Left ventricle myocardium inferior (tissue), 1 donor: ENCODE measurements at regions not wholly inside any gene's neighbourhood (a gene's known extent, or its start where the extent isn't known, plus 50 kb on each side); places are given as distances from the start of the nearest gene placed in this dataset.

ENCODE experiments used
- DNase-seq: peaks from one replicate; pipeline ENCODE4 v3.0.0-alpha.2; 2020
- H3K27ac ChIP-seq: fragments of 200-600 bp; replicated peaks from 2 replicates; pipeline ENCODE4 v1.8.0; 2021
- H3K27me3 ChIP-seq: fragments of 200-600 bp; 2 replicates; pipeline ENCODE4 v1.8.0; 2021; ENCODE audit warnings: low read depth
- H3K36me3 ChIP-seq: fragments of 200-600 bp; 2 replicates; pipeline ENCODE4 v1.8.0; 2021
- H3K4me1 ChIP-seq: fragments of 200-600 bp; 2 replicates; pipeline ENCODE4 v1.8.0; 2021
- H3K4me3 ChIP-seq: fragments of 200-600 bp; 2 replicates; pipeline ENCODE4 v1.8.0; 2021; ENCODE audit warnings: mild to moderate bottlenecking, moderate library complexity
- H3K9me3 ChIP-seq: fragments of 200-600 bp; replicated peaks from 2 replicates; pipeline ENCODE4 v1.8.0; 2021
- intact Hi-C: fragments of 100-400 bp; cut with micrococcal nuclease; formaldehyde crosslinking; loops from one replicate; pipeline ENCODE4 v1.11.0; 2022
- TF ChIP-seq, protein P1 (sequence below): fragments of 200-600 bp; IDR thresholded peaks from 2 replicates; pipeline ENCODE4 v1.8.0; 2021; ENCODE audit warnings: antibody characterized with exemption, mild to moderate bottlenecking, borderline replicate concordance
- donor health status: DM: no; HTN: yes; CAD: no; lungs with severe emphysema.

DNA sequence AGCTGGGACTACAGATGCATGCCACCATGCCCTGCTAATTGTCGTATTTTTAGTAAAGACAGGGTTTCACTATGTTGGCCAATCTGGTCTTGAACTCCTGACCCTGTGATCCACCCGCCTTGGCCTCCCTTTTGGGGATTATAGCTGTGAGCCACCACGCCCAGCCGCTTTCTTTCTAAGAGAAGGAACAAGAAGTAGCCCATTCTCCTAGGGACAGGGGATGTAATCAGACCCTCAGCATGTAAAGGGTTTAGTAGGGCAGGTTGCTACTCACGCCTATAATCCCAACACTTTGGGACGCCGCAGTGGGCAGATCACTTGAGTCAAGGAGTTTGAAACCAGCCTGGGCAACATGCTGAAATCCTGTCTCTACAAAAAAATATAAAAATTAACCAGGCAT is 189.7 kb downstream of the TOMM20 start:
- Histone ChIP-seq H3K4me3 (no peak overlapping the region), H3K36me3 (no peaks in the 10 kb centered on the region), H3K27ac (no peak overlapping the region), H3K27me3 (no peaks in the 10 kb centered on the region), H3K9me3 (no peaks in the 10 kb centered on the region), H3K4me1 (peaks cover 1% of the 10 kb centered on the region)
- intact Hi-C loops = no loop called here
- TF ChIP-seq, protein P1, sequence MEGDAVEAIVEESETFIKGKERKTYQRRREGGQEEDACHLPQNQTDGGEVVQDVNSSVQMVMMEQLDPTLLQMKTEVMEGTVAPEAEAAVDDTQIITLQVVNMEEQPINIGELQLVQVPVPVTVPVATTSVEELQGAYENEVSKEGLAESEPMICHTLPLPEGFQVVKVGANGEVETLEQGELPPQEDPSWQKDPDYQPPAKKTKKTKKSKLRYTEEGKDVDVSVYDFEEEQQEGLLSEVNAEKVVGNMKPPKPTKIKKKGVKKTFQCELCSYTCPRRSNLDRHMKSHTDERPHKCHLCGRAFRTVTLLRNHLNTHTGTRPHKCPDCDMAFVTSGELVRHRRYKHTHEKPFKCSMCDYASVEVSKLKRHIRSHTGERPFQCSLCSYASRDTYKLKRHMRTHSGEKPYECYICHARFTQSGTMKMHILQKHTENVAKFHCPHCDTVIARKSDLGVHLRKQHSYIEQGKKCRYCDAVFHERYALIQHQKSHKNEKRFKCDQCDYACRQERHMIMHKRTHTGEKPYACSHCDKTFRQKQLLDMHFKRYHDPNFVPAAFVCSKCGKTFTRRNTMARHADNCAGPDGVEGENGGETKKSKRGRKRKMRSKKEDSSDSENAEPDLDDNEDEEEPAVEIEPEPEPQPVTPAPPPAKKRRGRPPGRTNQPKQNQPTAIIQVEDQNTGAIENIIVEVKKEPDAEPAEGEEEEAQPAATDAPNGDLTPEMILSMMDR = no peak
- DNase-seq = no peak

DNA sequence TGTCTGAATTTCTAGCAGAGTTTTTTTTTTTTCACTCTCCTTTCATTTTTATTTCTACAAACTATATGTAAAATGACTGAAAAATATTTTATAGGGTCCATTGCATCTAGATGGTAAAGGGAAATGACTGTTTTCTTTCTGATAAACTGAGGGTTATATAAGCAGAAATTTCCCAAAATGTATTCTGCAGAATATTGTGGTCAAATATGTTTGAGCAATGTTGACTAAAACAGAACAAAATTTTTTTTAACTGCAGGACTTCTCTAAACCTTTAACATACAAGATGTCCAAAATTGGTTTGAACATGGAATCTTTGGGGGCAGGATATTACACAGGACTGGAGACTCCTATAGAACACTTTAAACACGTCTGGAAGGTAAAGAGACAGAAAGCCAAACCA is 190.5 kb downstream of the TOMM20 start:
- H3K36me3 ChIP-seq = no peaks in the 10 kb centered on the region
- no peak overlapping the region for H3K4me3 ChIP-seq
- DNase-seq = no peak
- no peaks in the 10 kb centered on the region for H3K27me3 ChIP-seq
- TF ChIP-seq, protein P1 = no peak
- intact Hi-C loops = no loop called here
- H3K9me3 ChIP-seq = no peaks in the 10 kb centered on the region
- H3K4me1 ChIP-seq = peaks cover 9% of the 10 kb centered on the region
- no peak overlapping the region for H3K27ac ChIP-seq

DNA sequence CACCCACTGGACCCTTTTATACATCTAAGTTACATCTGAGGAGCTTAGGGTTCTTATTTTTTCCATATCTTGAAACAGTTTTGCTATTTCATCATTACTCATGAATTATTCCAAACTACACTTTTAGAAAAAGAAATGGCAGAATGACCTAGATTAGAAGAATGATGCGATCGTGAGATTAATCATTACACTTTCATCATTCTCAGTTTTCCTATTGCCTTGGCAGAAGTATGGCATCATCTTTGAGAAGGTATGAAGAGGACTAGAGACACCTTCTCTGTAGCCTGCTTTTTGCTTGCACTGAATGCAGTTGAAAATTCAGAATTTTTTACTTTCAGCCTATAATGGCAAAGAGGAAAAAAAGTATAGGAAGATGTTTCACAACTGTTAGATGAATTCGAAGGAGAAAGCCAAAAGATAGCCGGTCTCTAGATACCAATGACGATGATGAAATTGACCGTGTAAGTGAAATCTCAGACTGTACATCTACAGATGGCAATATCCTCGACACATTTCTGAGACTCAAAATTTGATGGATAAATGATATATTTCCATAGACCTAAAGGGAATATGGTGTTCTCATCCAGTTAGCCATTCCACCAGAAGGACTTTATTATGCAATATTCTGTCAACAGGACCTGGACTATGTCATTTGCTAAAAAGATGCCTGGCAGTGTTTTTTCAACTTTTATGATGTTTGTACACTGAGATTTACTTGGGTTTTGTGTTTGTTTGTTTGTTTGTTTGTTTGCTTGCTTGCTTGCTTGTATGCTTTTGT is 191.8 kb downstream of the TOMM20 start:
- Histone ChIP-seq H3K36me3 (no peaks in the 10 kb centered on the region), H3K9me3 (no peaks in the 10 kb centered on the region), H3K27me3 (no peaks in the 10 kb centered on the region), H3K27ac (no peak overlapping the region), H3K4me1 (peaks cover 16% of the 10 kb centered on the region), H3K4me3 (no peak overlapping the region)
- TF ChIP-seq, protein P1 = no peak
- intact Hi-C loops = no loop called here
- no peak for DNase-seq

DNA sequence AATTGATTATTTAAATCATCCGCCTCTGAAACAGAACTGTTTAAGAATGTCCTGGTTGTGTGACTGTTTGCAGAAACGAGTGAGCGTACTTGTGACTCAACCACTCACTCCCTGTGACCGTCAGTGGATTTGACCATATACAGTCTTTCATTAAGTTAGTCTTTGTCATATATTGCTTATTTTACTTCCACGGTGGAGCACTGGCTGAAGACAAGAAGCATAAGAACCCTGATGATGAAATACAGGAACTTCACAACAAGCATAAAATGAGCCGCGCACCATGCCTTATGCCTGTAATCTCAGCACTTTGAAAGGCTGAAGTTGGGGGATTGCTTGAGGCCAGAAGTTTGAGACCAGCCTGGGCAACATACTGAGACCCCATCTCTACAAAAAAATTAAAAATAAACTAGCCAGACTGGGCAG is 194.0 kb downstream of the TOMM20 start:
- H3K36me3 ChIP-seq = no peaks in the 10 kb centered on the region
- no peak for DNase-seq
- TF ChIP-seq, protein P1 = no peak
- intact Hi-C loops = no loop called here
- H3K27ac ChIP-seq = no peak overlapping the region
- H3K4me1 ChIP-seq = peaks cover 16% of the 10 kb centered on the region
- no peak overlapping the region for H3K4me3 ChIP-seq
- H3K9me3 ChIP-seq = no peaks in the 10 kb centered on the region
- H3K27me3 ChIP-seq = no peaks in the 10 kb centered on the region

DNA sequence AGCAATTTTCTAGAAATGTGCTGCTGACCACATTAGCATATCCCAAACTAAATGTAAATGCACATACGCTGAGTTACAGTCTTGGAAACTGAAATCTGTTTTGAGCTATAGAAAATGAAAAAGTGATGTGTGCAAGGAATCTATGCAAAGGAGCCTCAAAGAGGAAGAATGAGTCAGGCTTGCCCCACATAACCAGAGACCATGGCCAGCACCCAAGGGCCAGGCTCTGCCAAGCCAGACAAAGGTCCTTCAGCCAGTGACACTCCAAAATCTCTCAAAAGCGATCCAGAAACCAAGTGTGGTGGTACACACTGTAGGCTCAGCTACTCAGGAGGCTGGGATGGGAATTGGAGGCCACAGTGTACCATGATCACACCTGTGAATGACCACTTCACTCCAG is 195.2 kb downstream of the TOMM20 start:
- peak overlapping the region; percentile 73 for H3K27ac ChIP-seq
- H3K27me3 ChIP-seq = no peaks in the 10 kb centered on the region
- H3K36me3 ChIP-seq = no peaks in the 10 kb centered on the region
- peak; percentile 53 for DNase-seq
- no peaks in the 10 kb centered on the region for H3K9me3 ChIP-seq
- no peak overlapping the region for H3K4me3 ChIP-seq
- intact Hi-C loops = no loop called here
- TF ChIP-seq, protein P1 = no peak
- peaks cover 16% of the 10 kb centered on the region for H3K4me1 ChIP-seq
